HepG2 (cell line): ENCODE measurements at regions not wholly inside any gene's neighbourhood (a gene's known extent, or its start where the extent isn't known, plus 50 kb on each side); places are given as distances from the start of the nearest gene placed in this dataset.

Source experiments
- EED ChIP-seq: sonication (generic); formaldehyde crosslinking; IDR thresholded peaks from 2 replicates; pipeline ENCODE4 v1.5.0; 2020; ENCODE audit warnings: mild to moderate bottlenecking, missing genetic modification reagents
- ERF ChIP-seq: IDR thresholded peaks from 2 replicates; pipeline ENCODE4 v1.6.1; 2018; ENCODE audit warnings: missing biosample characterization, missing genetic modification reagents
- REST ChIP-seq, 2 experiments: IDR thresholded peaks; 2 replicates each; pipeline ENCODE4 v1.6.1; 2011 to 2012; ENCODE audit warnings: low read length in 2 of 2, borderline replicate concordance in 1 of 2, low read depth in 1 of 2, mild to moderate bottlenecking in 1 of 2, moderate library complexity in 1 of 2

GRCh38 chr13:24036115-24036514 lies 124.4 kb upstream of the SPATA13 start:
- no peak for TF ChIP-seq ERF (CRISPR knock-in tag)
- no peak for TF ChIP-seq REST (IDR thresholded peaks at IDR 0.05; ENCODE audit: borderline replicate concordance in 1 of 2, low read depth in 1 of 2, low read length in 2 of 2)
- TF ChIP-seq EED (CRISPR knock-in tag) = no peak
